HG03521 (cell line): ENCODE measurements at regions not wholly inside any gene's neighbourhood (a gene's known extent, or its start where the extent isn't known, plus 50 kb on each side); places are given as distances from the start of the nearest gene placed in this dataset.
A peak's percentile ranks its signal among the peaks of the same experiment; 100 is the strongest.
"Not testable (repeated sequence)": the region's sequence is repeated elsewhere in the genome, so short reads cannot be mapped to it uniquely, and the experiment has no call there.

ENCODE experiments used
- ATAC-seq: cut with Tn5 transposase; IDR thresholded peaks from one replicate; pipeline ENCODE4 v1.9.1; 2021; ENCODE audit warnings: mild to moderate bottlenecking, moderate library complexity; ENCODE audit not compliant: unreplicated experiment

DNA sequence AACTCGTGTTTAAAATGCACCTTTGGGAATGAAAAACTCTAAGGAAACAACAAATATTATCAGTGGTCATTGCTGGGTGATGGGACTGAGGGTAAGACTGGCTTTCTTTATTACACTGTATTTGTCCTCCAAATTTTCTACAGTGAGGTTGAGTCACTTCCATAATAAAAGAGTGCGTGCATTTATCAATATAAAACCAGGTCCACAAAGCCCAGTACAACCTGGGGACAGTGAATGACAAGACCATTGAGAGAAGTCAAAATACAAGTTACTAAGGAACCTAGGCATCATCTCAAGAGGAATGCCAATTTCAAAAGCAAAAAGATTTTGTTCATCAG is 76.4 kb downstream of the MAGED4 start:
- ATAC-seq, result no peak

DNA sequence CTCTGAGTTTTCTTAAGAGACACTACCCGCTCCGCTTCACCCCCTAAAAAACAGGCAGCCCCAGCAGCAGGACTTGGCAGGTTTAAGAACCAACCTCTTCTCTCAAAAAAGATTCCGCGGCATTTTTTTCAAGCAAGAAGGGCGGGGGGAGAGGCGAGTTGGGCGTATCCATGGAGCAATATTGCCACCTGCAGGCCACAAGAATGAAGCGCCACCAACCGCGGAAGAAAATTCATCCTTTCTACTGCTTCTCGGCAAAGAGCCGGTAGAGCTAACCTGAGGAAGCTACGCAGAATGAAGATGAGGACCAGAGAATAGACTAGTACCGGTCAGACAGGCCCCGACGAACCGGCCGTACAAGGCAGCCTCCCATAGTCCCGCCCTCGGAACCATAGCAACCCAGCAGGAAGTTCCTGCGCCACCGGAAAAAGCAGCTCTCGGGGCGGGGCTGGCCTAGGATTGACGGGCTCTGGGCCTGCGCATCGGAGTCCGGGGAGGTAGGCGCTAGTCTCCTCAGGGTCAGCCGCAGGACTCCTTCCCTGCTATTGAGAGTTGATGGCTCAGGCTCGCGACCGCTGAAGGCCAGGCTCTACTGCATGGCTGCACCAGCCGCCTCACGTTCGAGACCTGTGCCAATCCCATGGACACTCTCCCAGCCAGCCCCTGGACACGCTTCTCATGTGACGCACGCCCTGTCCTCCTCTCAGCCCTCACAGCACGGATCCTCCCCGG is 76.9 kb downstream of the MAGED4 start:
- peak; percentile 98 for ATAC-seq

DNA sequence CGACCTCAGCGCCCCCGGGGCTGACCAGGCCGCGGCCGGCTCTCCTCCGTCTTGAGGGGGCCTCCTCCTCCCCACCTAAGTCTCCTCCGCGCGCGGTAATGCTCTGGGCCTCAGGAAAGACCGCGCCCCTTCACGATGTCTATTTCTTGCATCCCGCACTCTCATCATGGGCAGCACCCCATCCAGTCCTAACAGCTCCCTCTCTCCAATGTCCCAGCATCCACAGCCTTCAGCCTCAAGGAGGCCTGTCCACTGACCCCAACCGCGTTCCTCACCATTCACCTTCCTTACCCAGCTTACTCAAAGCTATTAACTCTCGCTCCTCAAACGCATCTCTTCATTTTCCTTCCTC is 77.5 kb downstream of the MAGED4 start:
- no peak for ATAC-seq

DNA sequence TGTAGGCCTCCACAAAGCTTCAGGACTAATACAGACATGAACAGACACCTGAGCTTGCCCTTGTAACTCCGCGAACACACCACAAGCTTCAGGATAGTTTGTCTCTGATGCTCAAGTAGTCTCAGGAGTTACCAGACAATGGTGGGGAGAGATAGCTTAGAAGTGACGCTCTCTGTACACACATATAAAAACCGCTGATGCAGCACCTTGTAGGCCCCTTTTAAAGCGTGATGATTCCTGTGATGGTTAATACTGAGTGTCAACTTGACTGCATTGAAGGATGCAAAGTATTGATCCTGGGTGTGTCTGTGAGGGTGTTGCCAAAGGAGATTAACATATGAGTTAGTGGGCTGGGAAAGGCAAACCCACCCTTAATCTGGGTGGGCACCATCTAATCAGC is 78.7 kb downstream of the MAGED4 start:
- ATAC-seq, result no peak

DNA sequence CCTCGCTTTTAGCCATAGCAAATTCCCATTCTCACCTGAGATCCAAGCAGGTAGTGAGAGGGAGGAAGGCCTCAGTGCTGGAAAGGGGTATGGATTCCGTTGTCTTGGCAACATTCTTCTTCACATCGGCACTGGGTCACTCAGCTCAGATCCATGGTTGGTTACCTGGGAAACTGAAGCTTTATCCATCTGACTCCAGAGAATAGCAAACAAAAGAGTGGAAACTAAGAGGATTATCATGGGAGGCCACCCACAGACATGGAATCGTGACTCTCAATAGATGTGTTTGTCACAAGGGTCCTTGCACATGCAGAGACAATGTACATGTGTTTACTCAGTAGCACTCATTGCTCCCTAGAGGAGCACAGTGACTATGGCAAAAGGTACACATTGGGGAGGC is 81.0 kb downstream of the MAGED4 start:
- ATAC-seq, result no peak

DNA sequence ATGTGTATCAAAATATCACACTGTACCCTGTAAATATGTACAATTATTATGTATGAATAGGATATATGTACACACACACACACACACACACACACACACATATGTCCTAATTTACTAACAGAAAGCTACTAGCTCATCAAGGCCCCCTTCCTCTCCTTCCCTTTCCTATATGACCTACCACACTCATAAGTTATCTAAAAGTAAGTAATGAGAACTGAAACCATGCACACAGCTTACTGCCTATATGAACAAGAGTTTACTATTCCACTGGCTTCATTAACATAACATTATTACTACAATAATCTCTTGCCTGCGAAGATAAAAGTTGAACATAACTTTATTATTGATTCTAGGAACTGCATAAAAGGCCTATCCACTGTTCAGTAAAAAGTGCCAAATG is 83.8 kb downstream of the MAGED4 start:
- not testable (repeated sequence) for ATAC-seq

DNA sequence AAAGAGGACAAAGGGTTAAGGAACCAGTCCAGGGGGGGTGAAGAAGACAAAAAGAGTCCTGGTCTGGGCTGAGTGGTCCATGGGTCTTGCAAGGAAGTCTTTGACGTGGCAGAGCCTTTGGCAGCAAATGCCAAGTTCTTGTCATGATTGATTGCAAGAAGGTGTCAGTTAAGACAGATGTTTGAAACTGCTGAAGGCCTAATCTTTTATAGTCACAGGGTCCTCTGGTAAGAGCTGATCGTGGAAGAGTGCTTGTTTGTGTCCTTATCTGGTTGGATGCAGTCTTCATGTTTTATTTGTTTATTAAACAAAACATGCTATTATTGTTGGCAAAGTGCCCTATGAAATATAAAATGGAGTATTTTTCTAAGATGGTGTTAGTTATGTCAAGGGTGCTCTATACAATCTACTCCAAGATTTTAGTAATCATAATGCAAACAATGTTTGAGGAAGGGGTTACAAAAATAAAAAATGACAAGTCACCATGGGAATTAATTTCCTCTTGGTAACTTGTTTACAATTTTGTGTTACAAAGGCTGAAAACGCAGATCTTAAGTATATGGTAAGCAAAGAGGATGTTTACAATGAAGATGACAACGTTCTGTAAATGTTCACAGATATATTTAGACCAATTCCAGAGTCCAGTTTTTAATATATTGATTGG is 85.9 kb downstream of the MAGED4 start:
- ATAC-seq, result no peak

DNA sequence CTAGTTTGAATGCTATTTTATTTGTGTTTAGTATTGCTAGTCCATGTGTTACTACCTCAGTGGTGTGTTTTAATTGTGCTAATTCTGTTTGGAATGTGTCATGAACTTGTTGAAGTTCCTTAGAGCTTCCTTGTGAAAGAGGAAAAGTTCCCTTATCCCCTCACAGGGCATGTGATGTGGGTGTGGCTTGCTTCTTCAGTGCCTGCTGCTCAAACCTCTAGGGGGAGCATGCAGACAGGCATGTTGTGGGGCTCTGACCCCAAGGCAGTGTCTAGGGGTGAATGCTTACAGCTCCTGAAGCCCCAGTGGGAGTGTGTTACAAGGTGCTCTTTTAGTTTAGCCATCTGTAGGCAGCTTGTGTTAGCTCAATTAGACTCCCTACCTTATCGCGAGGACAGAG is 86.5 kb downstream of the MAGED4 start:
- ATAC-seq, result no peak

DNA sequence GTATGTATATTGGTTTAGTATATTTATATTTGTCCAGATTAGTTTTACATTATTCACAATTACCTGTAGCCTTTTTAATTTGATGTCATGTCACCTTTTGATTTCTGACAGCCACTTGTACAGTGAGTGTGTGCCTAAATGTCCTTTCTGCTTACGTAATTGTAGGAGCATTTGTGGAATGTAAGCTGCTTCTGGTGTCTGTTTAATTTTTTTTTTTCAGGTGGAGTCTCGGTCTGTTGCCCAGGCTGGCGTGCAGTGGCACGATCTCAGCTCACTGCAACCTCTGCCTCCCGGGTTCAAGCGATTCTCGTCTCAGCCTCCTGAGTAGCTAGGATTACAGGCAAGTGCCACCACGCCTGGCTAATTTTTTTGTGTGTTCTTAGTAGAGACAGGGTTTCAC is 91.2 kb upstream of the XAGE2 start:
- no peak for ATAC-seq

DNA sequence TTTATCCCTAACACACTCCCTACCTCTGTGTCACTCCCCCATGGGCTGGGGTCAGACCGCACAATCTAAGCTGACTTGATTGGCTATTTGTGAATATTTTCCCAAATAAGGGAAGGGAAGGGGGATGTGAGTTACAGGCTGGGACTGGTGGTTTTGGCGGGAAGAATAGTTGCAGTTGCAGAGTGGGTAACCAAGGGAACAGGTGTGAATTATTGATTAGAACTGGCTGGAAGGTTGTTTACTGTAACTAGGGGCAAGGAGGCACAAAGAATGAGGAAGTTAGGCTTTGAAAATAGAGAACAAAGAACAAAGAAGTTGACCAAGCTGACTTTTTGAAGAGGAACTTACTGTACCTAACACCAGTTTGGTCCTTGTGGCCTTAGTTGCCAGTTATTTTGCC is 88.0 kb upstream of the XAGE2 start:
- no peak for ATAC-seq

DNA sequence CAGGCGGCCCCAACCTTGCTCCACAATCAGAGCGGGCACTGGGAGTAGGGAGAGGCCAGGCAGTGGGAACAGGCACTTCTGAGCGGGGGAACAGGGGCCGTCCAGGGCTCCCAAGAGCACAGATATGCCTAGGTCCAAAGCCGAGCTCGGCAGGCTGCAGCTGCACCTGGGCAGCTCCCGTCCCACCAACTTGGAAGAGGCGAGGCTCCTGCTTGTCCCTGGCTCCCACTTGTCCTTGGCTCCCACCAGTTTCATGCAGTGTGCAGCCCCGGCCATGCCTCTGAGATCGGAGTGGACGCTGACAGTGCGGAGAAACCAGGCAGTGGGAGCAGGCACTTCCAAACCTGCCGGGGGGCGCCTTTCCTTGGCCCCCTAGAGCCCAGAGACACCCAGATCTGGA is 84.0 kb upstream of the XAGE2 start:
- no peak for ATAC-seq

DNA sequence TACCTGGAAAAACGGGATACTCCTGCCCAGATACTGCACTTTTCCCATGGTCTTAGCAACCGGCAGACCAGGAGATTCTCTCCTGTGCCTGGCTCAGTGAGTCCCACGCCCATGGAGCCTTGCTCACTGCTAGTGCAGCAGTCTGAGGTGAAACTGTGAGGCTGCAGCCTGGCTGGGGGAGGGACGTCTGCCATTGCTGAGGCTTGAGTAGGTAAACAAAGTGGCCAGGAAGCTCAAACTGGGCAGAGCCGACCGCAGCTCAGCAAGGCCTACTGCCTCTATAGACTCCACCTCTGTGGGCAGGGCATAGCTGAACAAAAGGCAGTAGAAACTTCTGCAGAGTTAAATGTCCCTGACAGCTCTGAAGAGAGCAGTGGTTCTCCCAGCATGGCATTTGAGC is 69.9 kb upstream of the XAGE2 start:
- ATAC-seq, result not testable (repeated sequence)

DNA sequence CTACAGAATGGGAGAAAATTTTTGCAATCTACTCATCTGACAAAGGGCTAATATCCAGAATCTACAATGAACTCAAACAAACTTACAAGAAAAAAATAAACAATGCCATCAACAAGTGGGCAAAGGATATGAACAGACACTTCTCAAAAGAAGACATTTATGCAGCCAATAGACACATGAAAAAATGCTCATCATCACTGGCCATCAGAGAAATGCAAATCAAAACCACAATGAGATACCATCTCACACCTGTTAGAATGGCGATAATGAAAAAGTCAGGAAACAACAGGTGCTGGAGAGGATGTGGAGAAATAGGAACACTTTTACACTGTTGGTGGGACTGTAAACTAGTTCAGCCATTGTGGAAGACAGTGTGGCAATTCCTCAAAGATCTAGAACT is 60.3 kb upstream of the XAGE2 start:
- ATAC-seq, result not testable (repeated sequence)
